Naive thymus-derived CD4-positive, alpha-beta T cell (primary cell): ENCODE measurements at regions not wholly inside any gene's neighbourhood (a gene's known extent, or its start where the extent isn't known, plus 50 kb on each side); places are given as distances from the start of the nearest gene placed in this dataset.

ENCODE experiments used
- ATAC-seq: fragments of 150-1000 bp; cut with Tn5 transposase; 2 replicates; pipeline ENCODE4 v1.10.0; 2021; ENCODE audit warnings: mild to moderate bottlenecking, moderate library complexity
- CTCF ChIA-PET: fragments of 350-600 bp; sonication (Branson Sonifier 250); formaldehyde crosslinking; loops from one replicate; lab custom pipeline; 2021; ENCODE audit warnings: antibody characterized with exemption; lab: Charles Lee
- POLR2A ChIA-PET: fragments of 350-600 bp; sonication (Branson Sonifier 250); formaldehyde crosslinking; loops from one replicate; lab custom pipeline; 2021; ENCODE audit warnings: antibody characterized with exemption, inconsistent platforms; lab: Charles Lee
- DNase-seq, 9 donors: peaks; one replicate each; pipeline versions ENCODE4 v3.0.0 to v3.0.0-alpha.2; 2020 to 2022; ENCODE audit warnings: mixed read lengths in 1 of 9
- H3K27ac ChIP-seq: one replicate; pipeline ENCODE4 v1.7.0; 2013; ENCODE audit warnings: mild to moderate bottlenecking, low read depth, low read length, moderate library complexity
- H3K27me3 ChIP-seq, 2 donors: one replicate each; pipeline ENCODE4 v1.7.0; 2013; ENCODE audit warnings: low read length in 2 of 2, mild to moderate bottlenecking in 2 of 2, moderate library complexity in 2 of 2; ENCODE audit not compliant: control insufficient read depth in 2 of 2, insufficient read depth in 2 of 2
- H3K36me3 ChIP-seq, 3 experiments: 1 replicate in 2 of 3; 2 replicates in 1 of 3; pipeline ENCODE4 v1.7.0; 2013; ENCODE audit warnings: low read length in 3 of 3, mild to moderate bottlenecking in 3 of 3, moderate library complexity in 1 of 3; ENCODE audit not compliant: insufficient read depth in 3 of 3, control insufficient read depth in 2 of 3
- H3K4me1 ChIP-seq, 2 donors: one replicate each; pipeline ENCODE4 v1.7.0; 2013; ENCODE audit warnings: low read length in 2 of 2, mild to moderate bottlenecking in 2 of 2, moderate library complexity in 1 of 2; ENCODE audit not compliant: control insufficient read depth in 2 of 2, insufficient read depth in 2 of 2
- H3K4me3 ChIP-seq: 2 replicates; pipeline ENCODE4 v1.7.0; 2013; ENCODE audit warnings: mild to moderate bottlenecking, low read length
- H3K9me3 ChIP-seq, 3 experiments: 1 replicate in 2 of 3; 2 replicates in 1 of 3; pipeline ENCODE4 v1.7.0; 2013; ENCODE audit warnings: low read length in 3 of 3; ENCODE audit not compliant: control insufficient read depth in 2 of 3
- H3K27ac Mint-ChIP-seq, 9 donors: one replicate each; pipeline ENCODE4 v1.8.0; 2020 to 2022; ENCODE audit warnings: mixed read lengths in 9 of 9, mild to moderate bottlenecking in 8 of 9, moderate library complexity in 5 of 9, inconsistent platforms in 2 of 9
- H3K27me3 Mint-ChIP-seq, 5 donors: one replicate each; pipeline ENCODE4 v1.8.0; 2021 to 2022; ENCODE audit warnings: mixed read lengths in 5 of 5, mild to moderate bottlenecking in 1 of 5
- H3K36me3 Mint-ChIP-seq, 5 donors: one replicate each; pipeline ENCODE4 v1.8.0; 2020 to 2022; ENCODE audit warnings: mixed read lengths in 5 of 5, mild to moderate bottlenecking in 3 of 5, inconsistent platforms in 1 of 5
- H3K4me1 Mint-ChIP-seq, 7 donors: one replicate each; pipeline ENCODE4 v1.8.0; 2020 to 2022; ENCODE audit warnings: mixed read lengths in 7 of 7, mild to moderate bottlenecking in 3 of 7, inconsistent platforms in 1 of 7
- H3K4me3 Mint-ChIP-seq, 10 donors: one replicate each; pipeline ENCODE4 v1.8.0; 2020 to 2022; ENCODE audit warnings: mild to moderate bottlenecking in 10 of 10, mixed read lengths in 10 of 10, moderate library complexity in 6 of 10, inconsistent platforms in 2 of 10
- H3K9me3 Mint-ChIP-seq, 11 donors: one replicate each; pipeline ENCODE4 v1.8.0; 2020 to 2022; ENCODE audit warnings: mixed read lengths in 11 of 11, mild to moderate bottlenecking in 4 of 11, inconsistent platforms in 1 of 11, moderate library complexity in 1 of 11
- intact Hi-C, 2 donors: fragments of 100-400 bp; cut with micrococcal nuclease; formaldehyde crosslinking; loops; one replicate each; pipeline ENCODE4 v1.15.1; 2023

DNA sequence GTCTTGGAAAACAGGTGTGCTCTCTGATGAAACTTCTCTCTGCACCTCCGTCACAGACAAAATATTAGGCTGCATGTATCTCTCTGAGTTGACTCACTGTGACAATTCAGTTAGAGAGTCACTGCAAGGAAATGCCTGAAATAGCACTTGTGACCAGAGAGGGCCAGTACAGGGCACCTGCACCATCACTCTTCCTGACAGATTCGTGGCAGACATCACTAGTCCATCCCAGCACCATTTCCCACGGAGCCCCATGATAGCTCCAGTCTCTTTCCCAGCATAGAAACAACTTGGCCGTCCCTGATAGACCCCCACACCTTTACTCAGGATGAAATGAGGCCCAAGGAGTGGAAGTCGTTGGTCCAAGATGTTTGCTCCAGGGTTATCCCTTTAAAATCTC lies 73.3 kb upstream of the ISX start:
- H3K27ac ChIP-seq, result no peak overlapping the region
- H3K4me1 ChIP-seq, result no peaks in the 10 kb centered on the region
- no peak overlapping the region for H3K27ac Mint-ChIP-seq
- no peak for ATAC-seq
- ChIA-PET CTCF (no interaction called here), POLR2A (no interaction called here)
- intact Hi-C loops, result no loop called here
- no peak overlapping the region for H3K4me3 ChIP-seq
- peaks cover 0 to 34% (median 17%) of the 10 kb centered on the region in 5 donors for H3K27me3 Mint-ChIP-seq
- no peaks in the 10 kb centered on the region for H3K4me1 Mint-ChIP-seq
- H3K9me3 ChIP-seq, result no peaks in the 10 kb centered on the region
- H3K27me3 ChIP-seq, result no peaks in the 10 kb centered on the region
- no peak overlapping the region for H3K4me3 Mint-ChIP-seq
- no peak for DNase-seq
- H3K9me3 Mint-ChIP-seq, result peaks cover 0 to 18% (median 7%) of the 10 kb centered on the region in 11 donors
- H3K36me3 Mint-ChIP-seq, result peaks cover 0 to 5% (median 0%) of the 10 kb centered on the region in 5 donors
- H3K36me3 ChIP-seq, result no peaks in the 10 kb centered on the region

DNA sequence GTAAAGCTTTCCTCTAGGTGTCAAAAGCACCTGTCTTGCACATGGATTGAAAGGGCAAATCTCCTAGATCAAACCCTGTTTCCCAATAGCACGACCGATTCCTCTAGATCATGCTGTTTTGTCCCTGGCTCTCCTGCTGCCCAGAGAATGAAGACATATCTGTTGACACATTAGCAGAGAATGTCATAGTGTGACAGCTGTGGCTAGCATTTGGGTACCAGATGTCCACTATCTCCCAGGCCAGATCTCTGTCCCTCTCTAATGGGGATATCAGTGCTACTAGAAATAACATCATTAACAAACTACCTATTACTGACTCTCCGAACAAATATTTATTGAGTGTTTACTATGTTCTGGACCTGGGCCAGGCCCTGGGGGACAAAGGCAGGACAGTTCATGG lies 72.4 kb upstream of the ISX start:
- no peak overlapping the region for H3K27ac ChIP-seq
- H3K4me1 Mint-ChIP-seq, result no peaks in the 10 kb centered on the region
- ATAC-seq, result no peak
- no peaks in the 10 kb centered on the region for H3K36me3 ChIP-seq
- no peak for DNase-seq
- H3K9me3 Mint-ChIP-seq, result peaks cover 0 to 11% (median 2%) of the 10 kb centered on the region in 11 donors
- no peaks in the 10 kb centered on the region for H3K9me3 ChIP-seq
- H3K4me3 ChIP-seq, result no peak overlapping the region
- ChIA-PET POLR2A (no interaction called here), CTCF (no interaction called here)
- intact Hi-C loops, result no loop called here
- peaks cover 0 to 41% (median 20%) of the 10 kb centered on the region in 5 donors for H3K27me3 Mint-ChIP-seq
- H3K27me3 ChIP-seq, result no peaks in the 10 kb centered on the region
- peaks cover 0 to 1% (median 0%) of the 10 kb centered on the region in 5 donors for H3K36me3 Mint-ChIP-seq
- no peak overlapping the region for H3K27ac Mint-ChIP-seq
- H3K4me1 ChIP-seq, result no peaks in the 10 kb centered on the region
- no peak overlapping the region for H3K4me3 Mint-ChIP-seq

DNA sequence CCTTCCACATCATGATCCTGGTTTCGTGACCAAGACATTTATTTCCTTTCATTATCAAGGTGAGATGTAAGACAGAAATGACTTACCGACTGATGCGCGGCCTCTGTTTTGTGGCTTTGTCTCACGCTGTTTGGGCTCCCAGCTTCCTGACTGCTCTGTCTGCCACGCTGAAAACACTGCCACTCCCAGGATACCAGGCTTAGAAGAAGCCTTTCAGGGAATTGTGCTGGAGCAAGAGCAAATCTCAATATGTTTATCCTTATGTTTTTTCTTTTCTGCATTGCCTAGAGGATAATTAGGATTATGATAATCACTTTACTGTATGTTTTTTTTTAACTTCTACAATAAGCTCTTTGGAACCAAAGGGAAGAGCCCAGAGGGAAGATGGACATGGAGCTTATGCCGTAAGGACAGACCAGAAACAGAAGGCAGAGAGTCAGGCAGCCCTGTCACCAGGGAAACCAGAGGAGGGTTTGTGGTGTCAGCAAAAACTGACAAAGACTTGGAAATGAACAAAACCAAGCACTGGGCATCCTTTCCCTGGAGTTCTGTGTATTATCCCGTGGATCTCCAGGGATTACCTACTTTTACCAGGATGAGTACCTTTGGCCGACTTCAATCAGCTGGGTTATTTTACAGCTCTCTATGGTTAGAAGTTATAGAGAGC lies 68.2 kb upstream of the ISX start:
- H3K4me3 Mint-ChIP-seq, result no peak overlapping the region
- no peaks in the 10 kb centered on the region for H3K4me1 ChIP-seq
- ChIA-PET CTCF (no interaction called here), POLR2A (no interaction called here)
- H3K36me3 Mint-ChIP-seq, result no peaks in the 10 kb centered on the region
- peaks cover 0 to 43% (median 27%) of the 10 kb centered on the region in 5 donors for H3K27me3 Mint-ChIP-seq
- H3K36me3 ChIP-seq, result no peaks in the 10 kb centered on the region
- DNase-seq (no peak), ATAC-seq (no peak)
- H3K4me3 ChIP-seq, result no peak overlapping the region
- no peak overlapping the region for H3K27ac Mint-ChIP-seq
- intact Hi-C loops, result no loop called here
- no peaks in the 10 kb centered on the region for H3K27me3 ChIP-seq
- no peaks in the 10 kb centered on the region for H3K9me3 ChIP-seq
- peaks cover 0 to 6% (median 0%) of the 10 kb centered on the region in 11 donors for H3K9me3 Mint-ChIP-seq
- H3K4me1 Mint-ChIP-seq, result no peaks in the 10 kb centered on the region
- H3K27ac ChIP-seq, result no peak overlapping the region

DNA sequence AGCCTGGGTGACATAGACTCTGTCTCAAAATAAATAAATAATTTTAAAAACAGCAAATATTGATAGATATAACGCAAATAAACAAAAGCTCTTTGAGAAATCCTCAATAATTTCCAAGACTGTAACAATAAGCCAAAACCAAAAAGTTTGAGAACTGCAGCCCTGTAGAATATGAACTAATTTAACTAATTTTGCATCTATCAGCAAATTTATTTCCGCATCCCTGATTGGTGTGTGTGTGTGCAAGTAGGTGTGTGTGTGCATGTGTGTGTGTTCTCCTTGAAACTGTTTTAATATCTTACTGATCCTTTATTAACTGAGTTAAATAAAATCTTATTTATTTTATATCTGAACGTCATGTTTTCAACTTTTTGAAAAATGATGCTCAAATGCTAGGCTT lies 67.0 kb upstream of the ISX start:
- no peaks in the 10 kb centered on the region for H3K36me3 ChIP-seq
- POLR2A ChIA-PET, result no interaction called here
- H3K36me3 Mint-ChIP-seq, result no peaks in the 10 kb centered on the region
- H3K4me1 ChIP-seq, result no peaks in the 10 kb centered on the region
- CTCF ChIA-PET, result no interaction called here
- H3K27ac Mint-ChIP-seq, result no peak overlapping the region
- DNase-seq (no peak), ATAC-seq (no peak)
- no peak overlapping the region for H3K27ac ChIP-seq
- H3K4me1 Mint-ChIP-seq, result no peaks in the 10 kb centered on the region
- no peak overlapping the region for H3K4me3 Mint-ChIP-seq
- H3K9me3 Mint-ChIP-seq, result peaks cover 0 to 1% (median 0%) of the 10 kb centered on the region in 11 donors
- no peaks in the 10 kb centered on the region for H3K9me3 ChIP-seq
- intact Hi-C loops, result no loop called here
- no peak overlapping the region for H3K4me3 ChIP-seq
- no peaks in the 10 kb centered on the region for H3K27me3 ChIP-seq
- peaks cover 0 to 32% (median 23%) of the 10 kb centered on the region in 5 donors for H3K27me3 Mint-ChIP-seq

DNA sequence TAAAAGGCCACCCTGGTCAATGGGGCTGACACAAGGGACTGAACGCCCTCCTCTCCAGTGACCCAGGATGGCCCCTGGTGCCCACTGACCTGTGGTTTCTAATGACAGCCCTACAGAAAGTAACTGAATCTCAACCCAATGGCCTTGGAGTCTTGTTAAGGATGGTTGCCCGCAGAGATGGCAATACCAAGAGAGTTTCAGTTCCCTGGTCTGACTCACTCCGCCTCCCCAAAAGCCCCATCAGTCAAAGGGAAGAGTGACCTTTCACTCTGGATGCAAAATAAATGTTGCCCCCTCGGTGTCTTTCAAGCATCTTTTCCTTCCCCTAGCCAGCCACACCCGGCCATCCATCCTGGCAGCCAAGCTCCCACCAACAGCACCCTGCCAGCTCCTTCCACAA lies 57.7 kb upstream of the ISX start:
- intact Hi-C loops, result no loop called here
- no peaks in the 10 kb centered on the region for H3K36me3 Mint-ChIP-seq
- CTCF ChIA-PET, result no interaction called here

DNA sequence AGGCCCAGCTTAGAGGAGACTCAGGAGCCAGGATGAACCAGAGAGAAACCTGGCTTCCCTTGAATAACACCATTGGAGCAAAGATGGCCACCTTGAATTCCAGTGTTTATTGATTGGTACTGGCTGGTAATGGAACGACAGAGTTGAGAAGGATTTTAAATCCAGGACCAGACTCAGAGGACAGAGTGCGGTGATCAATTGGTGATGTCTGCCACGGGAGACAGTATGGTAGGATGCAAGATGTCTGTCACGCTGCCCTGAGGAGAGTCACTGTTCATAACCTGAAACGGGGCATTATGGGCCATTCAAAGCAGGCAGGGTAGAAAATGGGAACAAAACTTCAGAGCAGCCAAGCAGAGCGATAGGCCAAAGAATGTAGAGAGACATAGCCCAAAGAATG lies 55.4 kb upstream of the ISX start:
- no peak overlapping the region for H3K4me3 ChIP-seq
- CTCF ChIA-PET, result no interaction called here
- Mint-ChIP-seq H3K4me1 (no peaks in the 10 kb centered on the region), H3K4me3 (no peak overlapping the region), H3K36me3 (no peaks in the 10 kb centered on the region), H3K27me3 (peaks cover 0 to 32% (median 9%) of the 10 kb centered on the region in 5 donors), H3K27ac (peak overlapping the region in 1 of 9 donors; percentile 12), H3K9me3 (no peaks in the 10 kb centered on the region)
- no peak overlapping the region for H3K27ac ChIP-seq
- H3K36me3 ChIP-seq, result no peaks in the 10 kb centered on the region
- intact Hi-C loops, result no loop called here
- DNase-seq, result no peak
- no peaks in the 10 kb centered on the region for H3K9me3 ChIP-seq
- H3K4me1 ChIP-seq, result no peaks in the 10 kb centered on the region
- ATAC-seq, result no peak
- POLR2A ChIA-PET, result no interaction called here
- no peaks in the 10 kb centered on the region for H3K27me3 ChIP-seq

More for the DNA sequence above, 57.7 kb upstream of the ISX start:
- no peak for ATAC-seq
- Histone ChIP-seq H3K27me3 (no peaks in the 10 kb centered on the region), H3K27ac (no peak overlapping the region), H3K4me1 (no peaks in the 10 kb centered on the region), H3K36me3 (no peaks in the 10 kb centered on the region), H3K9me3 (no peaks in the 10 kb centered on the region), H3K4me3 (no peak overlapping the region)
- POLR2A ChIA-PET, result no interaction called here
- no peak for DNase-seq
- H3K27ac Mint-ChIP-seq, result no peak overlapping the region
- H3K9me3 Mint-ChIP-seq, result no peaks in the 10 kb centered on the region
- H3K4me3 Mint-ChIP-seq, result no peak overlapping the region
- no peaks in the 10 kb centered on the region for H3K4me1 Mint-ChIP-seq
- peaks cover 0 to 37% (median 12%) of the 10 kb centered on the region in 5 donors for H3K27me3 Mint-ChIP-seq

DNA sequence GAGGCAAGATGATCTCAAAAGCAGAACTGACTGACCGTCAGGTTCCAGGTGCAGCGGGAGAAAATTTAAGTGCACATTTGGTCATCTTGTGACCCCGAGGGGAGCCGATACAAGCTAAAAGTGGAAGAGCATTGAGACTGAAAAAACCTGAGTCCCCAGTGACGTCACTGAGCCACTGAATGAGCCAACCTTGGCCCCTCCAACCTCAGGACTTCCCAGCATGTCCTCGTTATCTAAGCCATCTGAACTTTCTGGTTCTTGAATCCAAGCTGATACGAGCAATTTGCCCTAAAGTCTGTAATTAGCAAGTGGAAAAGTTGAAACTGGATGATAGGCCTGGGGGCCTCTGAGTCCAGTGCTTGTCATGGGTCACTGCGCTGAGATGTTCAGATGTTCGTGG lies 51.1 kb upstream of the ISX start:
- peaks cover 0 to 28% (median 0%) of the 10 kb centered on the region in 5 donors for H3K27me3 Mint-ChIP-seq
- peak overlapping the region in 1 of 9 donors; percentile 38 for H3K27ac Mint-ChIP-seq
- Histone ChIP-seq H3K27ac (no peak overlapping the region), H3K9me3 (no peaks in the 10 kb centered on the region), H3K4me3 (no peak overlapping the region), H3K36me3 (no peaks in the 10 kb centered on the region), H3K27me3 (no peaks in the 10 kb centered on the region), H3K4me1 (no peaks in the 10 kb centered on the region)
- no peaks in the 10 kb centered on the region for H3K36me3 Mint-ChIP-seq
- ATAC-seq, result no peak
- H3K9me3 Mint-ChIP-seq, result no peaks in the 10 kb centered on the region
- no peak overlapping the region for H3K4me3 Mint-ChIP-seq
- intact Hi-C loops, result no loop called here
- no peak for DNase-seq
- ChIA-PET CTCF (no interaction called here), POLR2A (no interaction called here)
- H3K4me1 Mint-ChIP-seq, result no peaks in the 10 kb centered on the region
